ENCODE measurements at regions not wholly inside any gene's neighbourhood (a gene's known extent, or its start where the extent isn't known, plus 50 kb on each side); places are given as distances from the start of the nearest gene placed in this dataset.

DNA sequence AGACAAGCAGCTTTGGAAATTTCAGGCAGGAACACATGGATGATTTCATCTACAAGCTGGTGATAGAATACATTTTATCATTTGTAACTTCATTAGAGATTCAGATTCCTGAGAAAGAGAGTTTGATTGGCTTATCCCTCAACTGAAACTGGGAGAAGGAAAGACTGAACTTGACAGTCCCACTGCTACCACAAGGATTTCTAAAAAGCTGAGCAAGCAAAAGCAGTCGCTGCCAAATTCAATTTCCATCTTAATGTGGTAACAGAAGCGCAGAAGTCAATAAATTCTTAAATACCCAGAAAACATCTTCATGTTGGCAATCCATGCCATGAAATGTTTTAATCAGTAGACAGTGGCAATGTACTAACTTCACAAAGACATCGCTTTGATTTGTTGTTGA lies 172.1 kb upstream of the DACH1 start:
- TF ChIP-seq, protein P1, sequence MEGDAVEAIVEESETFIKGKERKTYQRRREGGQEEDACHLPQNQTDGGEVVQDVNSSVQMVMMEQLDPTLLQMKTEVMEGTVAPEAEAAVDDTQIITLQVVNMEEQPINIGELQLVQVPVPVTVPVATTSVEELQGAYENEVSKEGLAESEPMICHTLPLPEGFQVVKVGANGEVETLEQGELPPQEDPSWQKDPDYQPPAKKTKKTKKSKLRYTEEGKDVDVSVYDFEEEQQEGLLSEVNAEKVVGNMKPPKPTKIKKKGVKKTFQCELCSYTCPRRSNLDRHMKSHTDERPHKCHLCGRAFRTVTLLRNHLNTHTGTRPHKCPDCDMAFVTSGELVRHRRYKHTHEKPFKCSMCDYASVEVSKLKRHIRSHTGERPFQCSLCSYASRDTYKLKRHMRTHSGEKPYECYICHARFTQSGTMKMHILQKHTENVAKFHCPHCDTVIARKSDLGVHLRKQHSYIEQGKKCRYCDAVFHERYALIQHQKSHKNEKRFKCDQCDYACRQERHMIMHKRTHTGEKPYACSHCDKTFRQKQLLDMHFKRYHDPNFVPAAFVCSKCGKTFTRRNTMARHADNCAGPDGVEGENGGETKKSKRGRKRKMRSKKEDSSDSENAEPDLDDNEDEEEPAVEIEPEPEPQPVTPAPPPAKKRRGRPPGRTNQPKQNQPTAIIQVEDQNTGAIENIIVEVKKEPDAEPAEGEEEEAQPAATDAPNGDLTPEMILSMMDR (IDR thresholded peaks at IDR 0.05): no peak
- no peak overlapping the region for H3K27ac Mint-ChIP-seq
- no peak for DNase-seq
- H3K27me3 ChIP-seq (ENCODE audit: control insufficient read depth in 2 of 2, insufficient read depth in 2 of 2, low read length in 2 of 2): no peaks in the 10 kb centered on the region
- peaks cover 0 to 2% of the 10 kb centered on the region in 2 donors for H3K9me3 ChIP-seq (replicated peaks in 1 of 2; ENCODE audit: control insufficient read depth in 1 of 2, insufficient read depth in 1 of 2, low read length in 2 of 2)
- peaks cover 0 to 1% (median 0%) of the 10 kb centered on the region in 3 donors for H3K27me3 Mint-ChIP-seq (ENCODE audit: low read depth in 3 of 3)
- peaks cover 3 to 9% (median 5%) of the 10 kb centered on the region in 7 donors for H3K9me3 Mint-ChIP-seq
- no peaks in the 10 kb centered on the region for H3K79me2 ChIP-seq (ENCODE audit: insufficient read depth, low read length)
- no peaks in the 10 kb centered on the region for H3K4me1 Mint-ChIP-seq
- no peak overlapping the region for H3K4me3 ChIP-seq (replicated peaks in 1 of 3; ENCODE audit: low read depth in 2 of 3, low read length in 3 of 3)
- no peak overlapping the region for H2AFZ ChIP-seq (ENCODE audit: insufficient read depth, low read depth, low read length, poor library complexity, severe bottlenecking)
- H3K4me1 ChIP-seq (ENCODE audit: control insufficient read depth in 1 of 2, insufficient read depth in 2 of 2, low read length in 2 of 2): no peaks in the 10 kb centered on the region
- no peak overlapping the region for H3K4me2 ChIP-seq (replicated peaks; ENCODE audit: extremely low read depth, low read length, poor library complexity, severe bottlenecking)
- no CpG with 5 or more reads among the region's 3 CpGs for WGBS (ENCODE audit: insufficient coverage)
- no peak overlapping the region for H3K4me3 Mint-ChIP-seq
- H4K20me1 ChIP-seq (ENCODE audit: insufficient read depth, low read length): no peaks in the 10 kb centered on the region
- H3K9ac ChIP-seq (ENCODE audit: insufficient read depth, low read length, poor library complexity, severe bottlenecking): no peak overlapping the region
- intact Hi-C loops (cut with micrococcal nuclease): no loop called here
- H3K36me3 Mint-ChIP-seq: no peaks in the 10 kb centered on the region
- H3K36me3 ChIP-seq (replicated peaks in 1 of 2; ENCODE audit: control insufficient read depth in 1 of 2, insufficient read depth in 2 of 2, low read length in 2 of 2): no peaks in the 10 kb centered on the region
- H3K27ac ChIP-seq (ENCODE audit: low read depth in 1 of 2, low read length in 2 of 2): no peak overlapping the region

DNA sequence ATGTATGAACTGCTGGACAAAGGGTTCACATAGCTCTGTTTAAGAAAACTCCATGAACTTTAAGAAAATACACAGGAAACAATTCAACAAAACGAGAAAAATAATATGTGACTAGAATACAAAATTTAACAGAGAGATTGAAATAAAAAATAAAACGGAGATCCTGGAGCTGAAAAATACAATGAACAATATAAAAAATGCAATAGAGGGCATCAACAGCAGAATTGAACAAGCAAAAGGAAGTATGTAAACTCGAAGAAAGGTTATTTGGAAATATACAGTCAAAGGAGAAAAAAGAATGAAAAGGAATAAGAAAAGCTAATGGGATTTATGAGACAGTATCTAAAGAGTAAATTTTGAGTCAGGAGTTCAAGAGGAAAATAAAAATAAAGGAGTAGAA lies 163.0 kb upstream of the DACH1 start:
- no peak for DNase-seq
- Histone ChIP-seq H2AFZ (ENCODE audit: insufficient read depth, low read depth, low read length, poor library complexity, severe bottlenecking) (no peak overlapping the region), H3K4me3 (replicated peaks in 1 of 3; ENCODE audit: low read depth in 2 of 3, low read length in 3 of 3) (no peak overlapping the region), H3K4me1 (ENCODE audit: control insufficient read depth in 1 of 2, insufficient read depth in 2 of 2, low read length in 2 of 2) (no peaks in the 10 kb centered on the region), H3K4me2 (replicated peaks; ENCODE audit: extremely low read depth, low read length, poor library complexity, severe bottlenecking) (no peak overlapping the region), H3K36me3 (replicated peaks in 1 of 2; ENCODE audit: control insufficient read depth in 1 of 2, insufficient read depth in 2 of 2, low read length in 2 of 2) (no peaks in the 10 kb centered on the region), H3K27me3 (ENCODE audit: control insufficient read depth in 2 of 2, insufficient read depth in 2 of 2, low read length in 2 of 2) (no peaks in the 10 kb centered on the region), H3K27ac (ENCODE audit: low read depth in 1 of 2, low read length in 2 of 2) (no peak overlapping the region), H4K20me1 (ENCODE audit: insufficient read depth, low read length) (no peaks in the 10 kb centered on the region), H3K9ac (ENCODE audit: insufficient read depth, low read length, poor library complexity, severe bottlenecking) (no peak overlapping the region), H3K79me2 (ENCODE audit: insufficient read depth, low read length) (no peaks in the 10 kb centered on the region), H3K9me3 (replicated peaks in 1 of 2; ENCODE audit: control insufficient read depth in 1 of 2, insufficient read depth in 1 of 2, low read length in 2 of 2) (peaks cover 8 to 18% of the 10 kb centered on the region in 2 donors)
- Mint-ChIP-seq H3K27me3 (ENCODE audit: low read depth in 3 of 3) (no peaks in the 10 kb centered on the region), H3K4me3 (no peak overlapping the region), H3K36me3 (no peaks in the 10 kb centered on the region), H3K4me1 (no peaks in the 10 kb centered on the region), H3K27ac (no peak overlapping the region), H3K9me3 (peaks cover 0 to 32% (median 13%) of the 10 kb centered on the region in 7 donors)
- 71% methylated on average over 1 of the region's 3 CpGs for WGBS (ENCODE audit: insufficient coverage)
- intact Hi-C loops (cut with micrococcal nuclease): no loop called here
- TF ChIP-seq, protein P1 (IDR thresholded peaks at IDR 0.05): no peak

All from CD14-positive monocyte (primary cell).